ENCODE measurements at regions not wholly inside any gene's neighbourhood (a gene's known extent, or its start where the extent isn't known, plus 50 kb on each side); places are given as distances from the start of the nearest gene placed in this dataset.

DNA sequence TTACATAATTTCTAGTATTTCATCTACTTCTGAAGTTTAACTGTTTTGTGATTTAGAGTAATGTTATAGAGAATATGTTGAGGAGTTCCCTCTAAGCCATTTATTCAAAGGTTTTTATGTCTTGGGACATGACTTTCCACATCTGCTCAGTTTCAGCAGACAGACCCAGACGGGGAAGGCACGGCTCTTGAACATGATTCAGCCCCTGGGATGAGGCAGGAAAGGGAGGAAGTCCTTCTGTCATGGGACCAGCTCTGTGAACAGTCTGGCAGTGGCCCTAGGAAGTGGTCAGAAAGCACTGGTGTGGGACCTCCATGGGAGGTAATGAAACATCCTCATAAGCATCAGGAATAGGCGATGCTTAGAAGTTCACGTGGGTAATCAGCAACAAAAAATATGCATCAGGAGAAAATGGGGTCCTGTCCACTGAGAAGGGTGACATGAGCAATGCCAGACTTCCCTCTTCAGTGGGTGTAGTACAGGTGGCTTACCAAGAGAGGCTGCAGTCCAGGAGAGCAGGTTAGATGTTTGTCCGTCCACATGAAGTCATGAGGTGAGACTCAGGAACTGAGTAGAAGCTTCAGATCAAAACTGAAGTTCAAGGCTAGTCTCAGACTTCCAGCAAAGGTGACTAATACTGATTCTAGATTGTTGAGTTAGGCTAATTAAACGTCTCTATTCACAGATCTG is 248.5 kb downstream of the IPO8 start:
- intact Hi-C loops (cut with DNase I; ENCODE audit: low total_unique reads), result no loop called here
- H3K36me3 ChIP-seq, result no peaks in the 10 kb centered on the region
- DNase-seq, result no peak
- no peak overlapping the region for H3K4me3 ChIP-seq
- in situ Hi-C loops (cut with MboI; ENCODE audit: low sequenced_read_pairs in 4 of 4), result no loop called here
- ATAC-seq, result no peak
- no peaks in the 10 kb centered on the region for H3K27me3 ChIP-seq
- no peaks in the 10 kb centered on the region for H3K4me1 ChIP-seq
- H3K9me3 ChIP-seq, result peaks cover 0 to 6% (median 0%) of the 10 kb centered on the region in 3 donors
- no peak for TF ChIP-seq POLR2A (IDR thresholded peaks at IDR 0.05)
- TF ChIP-seq, protein P1, sequence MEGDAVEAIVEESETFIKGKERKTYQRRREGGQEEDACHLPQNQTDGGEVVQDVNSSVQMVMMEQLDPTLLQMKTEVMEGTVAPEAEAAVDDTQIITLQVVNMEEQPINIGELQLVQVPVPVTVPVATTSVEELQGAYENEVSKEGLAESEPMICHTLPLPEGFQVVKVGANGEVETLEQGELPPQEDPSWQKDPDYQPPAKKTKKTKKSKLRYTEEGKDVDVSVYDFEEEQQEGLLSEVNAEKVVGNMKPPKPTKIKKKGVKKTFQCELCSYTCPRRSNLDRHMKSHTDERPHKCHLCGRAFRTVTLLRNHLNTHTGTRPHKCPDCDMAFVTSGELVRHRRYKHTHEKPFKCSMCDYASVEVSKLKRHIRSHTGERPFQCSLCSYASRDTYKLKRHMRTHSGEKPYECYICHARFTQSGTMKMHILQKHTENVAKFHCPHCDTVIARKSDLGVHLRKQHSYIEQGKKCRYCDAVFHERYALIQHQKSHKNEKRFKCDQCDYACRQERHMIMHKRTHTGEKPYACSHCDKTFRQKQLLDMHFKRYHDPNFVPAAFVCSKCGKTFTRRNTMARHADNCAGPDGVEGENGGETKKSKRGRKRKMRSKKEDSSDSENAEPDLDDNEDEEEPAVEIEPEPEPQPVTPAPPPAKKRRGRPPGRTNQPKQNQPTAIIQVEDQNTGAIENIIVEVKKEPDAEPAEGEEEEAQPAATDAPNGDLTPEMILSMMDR (IDR thresholded peaks at IDR 0.05 in 4 of 5, conservative IDR thresholded peaks at IDR 0.05 in 1 of 5), result no peak
- H3K27ac ChIP-seq, result no peak overlapping the region

DNA sequence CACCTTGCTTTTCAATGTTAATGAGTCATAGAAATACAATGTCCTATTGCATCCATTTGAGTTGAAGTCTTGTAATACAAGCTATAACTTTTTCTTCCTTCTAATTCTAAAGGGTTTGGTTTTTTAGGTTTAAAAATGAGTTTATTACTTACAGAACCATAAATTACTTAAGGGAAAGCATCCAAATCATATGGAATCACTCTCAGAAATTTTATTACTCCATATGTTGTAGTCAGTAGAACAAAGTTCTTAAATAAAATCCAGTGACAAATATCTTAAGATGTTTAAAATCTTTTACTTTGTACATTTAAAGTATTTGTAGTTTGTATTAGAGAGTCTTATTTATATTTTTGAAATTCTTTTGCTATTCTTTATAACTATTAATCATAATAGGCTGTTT is 253.2 kb downstream of the IPO8 start:
- Histone ChIP-seq H3K4me1 (no peaks in the 10 kb centered on the region), H3K36me3 (no peaks in the 10 kb centered on the region), H3K4me3 (no peak overlapping the region), H3K27ac (no peak overlapping the region), H3K27me3 (no peaks in the 10 kb centered on the region), H3K9me3 (no peaks in the 10 kb centered on the region)
- ATAC-seq (no peak), DNase-seq (no peak)
- TF ChIP-seq, protein P1 (IDR thresholded peaks at IDR 0.05 in 4 of 5, conservative IDR thresholded peaks at IDR 0.05 in 1 of 5), result no peak
- TF ChIP-seq POLR2A (IDR thresholded peaks at IDR 0.05), result no peak
- in situ Hi-C loops (cut with MboI; ENCODE audit: low sequenced_read_pairs in 4 of 4), result no loop called here
- intact Hi-C loops (cut with DNase I; ENCODE audit: low total_unique reads), result no loop called here

DNA sequence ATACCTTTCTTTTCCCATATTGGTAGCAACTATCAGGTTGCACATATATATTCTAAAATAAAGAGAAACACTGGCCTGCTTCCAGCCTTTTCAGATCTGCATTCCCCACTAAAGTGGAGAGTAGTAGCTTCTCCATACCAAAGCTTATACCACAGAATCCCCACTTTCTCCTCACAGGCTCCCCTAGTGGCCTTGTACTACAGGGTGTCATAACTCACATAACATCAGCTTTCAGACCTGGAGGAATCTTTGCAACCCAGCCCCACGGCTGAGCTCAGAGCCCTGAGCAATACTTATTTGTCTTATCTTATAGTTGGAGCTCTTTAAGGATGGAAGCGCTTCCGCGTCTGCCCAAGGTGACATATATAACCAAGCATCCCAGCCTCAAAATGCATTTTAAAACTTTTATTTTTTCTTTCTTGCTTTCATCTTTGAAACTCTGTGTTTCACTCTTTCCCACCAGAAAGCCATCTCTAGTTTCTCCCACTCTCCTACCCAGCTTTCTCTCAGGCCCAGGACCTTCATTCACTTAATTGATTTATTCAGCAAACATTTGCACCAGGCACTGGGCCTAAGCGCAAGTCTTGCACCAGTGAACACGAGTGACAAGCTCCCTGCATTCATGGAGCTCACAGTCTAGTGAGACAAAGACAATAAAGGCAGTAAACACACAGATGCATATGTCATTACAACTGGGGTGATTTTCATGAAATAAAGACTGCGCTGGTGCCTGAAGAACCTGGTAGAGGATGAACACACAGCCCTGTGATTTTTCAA is 254.7 kb downstream of the IPO8 start:
- Histone ChIP-seq H3K27ac (no peak overlapping the region), H3K36me3 (no peaks in the 10 kb centered on the region), H3K4me3 (no peak overlapping the region), H3K27me3 (no peaks in the 10 kb centered on the region), H3K9me3 (no peaks in the 10 kb centered on the region), H3K4me1 (no peaks in the 10 kb centered on the region)
- ATAC-seq (no peak), DNase-seq (no peak)
- no peak for TF ChIP-seq POLR2A (IDR thresholded peaks at IDR 0.05)
- TF ChIP-seq, protein P1 (IDR thresholded peaks at IDR 0.05 in 4 of 5, conservative IDR thresholded peaks at IDR 0.05 in 1 of 5), result no peak
- intact Hi-C loops (cut with DNase I; ENCODE audit: low total_unique reads), result no loop called here
- in situ Hi-C loops (cut with MboI; ENCODE audit: low sequenced_read_pairs in 4 of 4), result no loop called here

DNA sequence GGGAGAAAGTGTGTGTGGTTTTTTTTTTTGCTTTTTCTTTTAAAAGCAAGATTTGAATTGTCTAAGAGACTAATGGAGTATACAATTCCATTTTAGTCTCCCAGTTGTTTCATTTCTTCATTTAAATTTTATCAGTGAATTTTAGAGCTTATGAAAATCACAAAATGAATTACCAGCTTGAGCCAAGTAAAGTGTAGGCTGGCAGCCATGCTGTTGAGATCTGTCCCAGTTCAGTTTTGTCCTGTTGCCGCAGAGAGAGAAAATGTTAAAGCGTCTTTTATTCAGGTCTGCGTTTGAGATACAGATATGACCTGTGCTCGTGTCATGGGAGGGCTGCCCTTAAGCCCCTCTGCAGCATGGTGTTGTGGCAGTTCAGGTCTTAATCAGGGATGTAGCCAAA is 256.5 kb downstream of the IPO8 start:
- DNase-seq, result no peak
- H3K9me3 ChIP-seq, result no peaks in the 10 kb centered on the region
- H3K4me1 ChIP-seq, result no peaks in the 10 kb centered on the region
- no peaks in the 10 kb centered on the region for H3K27me3 ChIP-seq
- in situ Hi-C loops (cut with MboI; ENCODE audit: low sequenced_read_pairs in 4 of 4), result no loop called here
- no peak for ATAC-seq
- no peaks in the 10 kb centered on the region for H3K36me3 ChIP-seq
- intact Hi-C loops (cut with DNase I; ENCODE audit: low total_unique reads), result no loop called here
- no peak overlapping the region for H3K27ac ChIP-seq
- TF ChIP-seq, protein P1 (IDR thresholded peaks at IDR 0.05 in 4 of 5, conservative IDR thresholded peaks at IDR 0.05 in 1 of 5), result no peak
- TF ChIP-seq POLR2A (IDR thresholded peaks at IDR 0.05), result no peak
- no peak overlapping the region for H3K4me3 ChIP-seq
